Amygdala (tissue), 56 donors: ENCODE measurements at regions not wholly inside any gene's neighbourhood (a gene's known extent, or its start where the extent isn't known, plus 50 kb on each side); places are given as distances from the start of the nearest gene placed in this dataset.
"Not testable (repeated sequence)": the region's sequence is repeated elsewhere in the genome, so short reads cannot be mapped to it uniquely, and the experiment has no call there.

Experiments
- DNase-seq, 56 donors: peaks; one replicate each; lab custom pipeline; 2025; lab: John Stamatoyannopoulos, UW

DNA sequence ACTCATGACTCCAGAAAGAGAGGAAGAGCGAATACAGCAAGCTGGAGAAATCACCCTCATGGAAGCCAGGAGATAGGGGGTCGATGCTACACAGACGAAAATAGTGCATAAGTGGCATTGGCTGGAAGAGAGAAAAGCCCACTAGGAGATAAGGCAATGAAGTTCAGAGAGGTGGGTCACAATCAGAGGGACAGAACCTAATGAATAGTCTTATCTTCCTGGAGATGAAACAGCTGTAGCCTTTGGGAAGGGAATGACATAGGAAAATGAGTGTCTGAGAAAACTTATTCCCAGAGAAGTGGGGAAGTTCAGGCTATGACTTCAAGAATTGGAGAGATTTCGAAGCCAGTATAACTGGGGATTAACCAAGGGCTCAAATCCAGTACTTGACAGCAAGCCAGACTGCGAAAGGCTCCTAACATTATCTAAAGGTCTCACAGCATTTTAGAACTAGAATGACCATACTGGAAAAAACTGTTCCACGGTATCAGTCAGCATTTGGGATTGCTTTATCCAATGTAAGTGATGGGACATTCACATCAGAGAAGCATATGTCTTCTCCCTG, 211.1 kb downstream of the ZNF365 start:
- no peak for DNase-seq

- no peak for DNase-seq
These were observed 212.8 kb downstream of the ZNF365 start for GRCh38 chr10:62587011-62587410.

DNA sequence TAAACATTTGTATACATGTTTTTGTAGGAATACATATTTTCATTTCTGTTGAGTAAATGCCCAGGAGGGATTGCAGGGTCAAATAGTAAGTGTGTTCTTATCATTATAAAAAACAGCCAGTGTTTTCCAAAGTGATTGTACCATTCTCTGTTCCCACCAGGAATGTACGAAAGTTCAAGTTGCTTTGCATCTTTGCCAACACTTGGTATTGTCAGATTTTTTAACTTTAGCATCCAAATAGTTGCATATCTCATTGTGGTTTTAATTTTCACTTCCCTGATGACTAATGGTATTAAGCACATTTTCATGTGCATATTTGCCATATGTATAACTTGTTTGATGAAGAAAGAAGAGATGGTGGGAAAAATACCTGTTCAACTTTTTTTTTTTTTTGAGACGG, 213.9 kb downstream of the ZNF365 start:
- no peak for DNase-seq

GRCh38 chr10:62589689-62590088, 214.8 kb upstream of the ADO start:
- no peak for DNase-seq

GRCh38 chr10:62590306-62590705, 214.2 kb upstream of the ADO start:
- no peak for DNase-seq

DNA sequence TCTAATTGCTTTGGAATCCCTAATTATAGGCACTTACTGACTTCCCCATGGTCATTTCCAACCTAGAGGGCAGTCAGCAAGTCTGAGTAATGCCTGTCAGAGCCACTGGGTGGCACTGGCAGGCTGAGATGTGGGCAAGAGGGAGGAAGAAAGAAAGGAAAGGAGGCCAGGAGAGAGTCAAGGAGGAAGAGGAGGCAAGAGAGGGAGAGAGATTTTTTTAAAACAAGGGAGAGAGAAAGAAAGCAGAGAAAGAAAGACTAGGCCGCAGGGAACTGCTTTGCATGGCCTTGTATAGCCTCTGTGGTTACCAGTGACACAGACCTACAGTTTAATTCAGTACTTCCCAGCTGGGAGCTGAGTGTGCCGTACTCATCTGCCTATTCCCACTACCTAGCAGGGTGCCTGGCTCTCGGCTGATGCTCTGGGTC, 210.4 kb upstream of the ADO start:
- DNase-seq: peak in 35 of 56 donors; percentile 5 to 64 (median 20)

DNA sequence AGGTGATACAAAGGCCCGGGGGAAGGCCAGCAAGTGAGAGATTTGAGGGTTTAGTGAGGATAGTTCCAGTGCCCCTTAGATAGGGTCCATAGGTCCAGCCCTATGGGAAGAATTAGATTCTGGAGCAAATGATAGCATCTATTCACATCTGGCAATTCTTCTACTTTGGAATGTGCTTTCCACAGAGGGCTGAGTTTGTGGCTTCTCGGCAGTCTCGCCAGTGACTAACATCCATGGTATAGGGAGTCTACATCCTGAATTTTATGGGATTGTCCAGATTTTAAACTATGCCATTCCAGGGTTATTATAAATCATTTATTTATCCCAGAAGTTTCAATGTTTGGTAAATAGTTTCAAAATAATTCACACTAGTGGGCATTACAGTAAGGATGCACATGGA, 207.3 kb upstream of the ADO start:
- no peak for DNase-seq

- no peak for DNase-seq
These were observed 205.4 kb upstream of the ADO start for GRCh38 chr10:62599161-62599560.

GRCh38 chr10:62606551-62606950, 198.0 kb upstream of the ADO start:
- DNase-seq: not testable (repeated sequence)

DNA sequence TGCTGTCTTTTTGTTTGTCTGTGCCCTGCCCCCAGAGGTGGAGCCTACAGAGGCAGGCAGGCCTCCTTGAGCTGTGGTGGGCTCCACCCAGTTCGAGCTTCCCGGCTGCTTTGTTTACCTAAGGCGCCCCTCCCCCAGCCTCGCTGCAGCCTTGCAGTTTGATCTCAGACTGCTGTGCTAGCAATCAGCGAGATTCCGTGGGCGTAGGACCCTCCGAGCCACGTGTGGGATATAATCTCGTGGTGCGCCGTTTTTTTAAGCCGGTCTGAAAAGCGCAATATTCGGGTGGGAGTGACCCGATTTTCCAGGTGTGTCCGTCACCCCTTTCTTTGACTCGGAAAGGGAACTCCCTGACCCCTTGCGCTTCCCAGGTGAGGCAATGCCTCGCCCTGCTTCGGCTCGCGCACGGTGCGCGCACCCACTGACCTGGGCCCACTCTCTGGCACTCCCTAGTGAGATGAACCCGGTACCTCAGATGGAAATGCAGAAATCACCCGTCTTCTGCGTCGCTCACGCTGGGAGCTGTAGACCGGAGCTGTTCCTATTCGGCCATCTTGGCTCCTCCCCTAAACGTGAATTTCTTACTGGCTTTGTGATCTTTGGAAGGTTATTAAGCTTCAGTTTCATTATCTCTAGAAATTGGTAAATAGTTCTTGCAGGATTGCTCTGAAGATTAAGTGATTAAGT, 196.2 kb upstream of the ADO start:
- DNase-seq: not testable (repeated sequence)

GRCh38 chr10:62610649-62611229, 193.8 kb upstream of the ADO start:
- peak in 22 of 56 donors; percentile 8 to 53 (median 20) for DNase-seq

GRCh38 chr10:62613424-62613823, 191.1 kb upstream of the ADO start:
- no peak for DNase-seq

GRCh38 chr10:62613859-62614258, 190.7 kb upstream of the ADO start:
- DNase-seq: no peak

DNA sequence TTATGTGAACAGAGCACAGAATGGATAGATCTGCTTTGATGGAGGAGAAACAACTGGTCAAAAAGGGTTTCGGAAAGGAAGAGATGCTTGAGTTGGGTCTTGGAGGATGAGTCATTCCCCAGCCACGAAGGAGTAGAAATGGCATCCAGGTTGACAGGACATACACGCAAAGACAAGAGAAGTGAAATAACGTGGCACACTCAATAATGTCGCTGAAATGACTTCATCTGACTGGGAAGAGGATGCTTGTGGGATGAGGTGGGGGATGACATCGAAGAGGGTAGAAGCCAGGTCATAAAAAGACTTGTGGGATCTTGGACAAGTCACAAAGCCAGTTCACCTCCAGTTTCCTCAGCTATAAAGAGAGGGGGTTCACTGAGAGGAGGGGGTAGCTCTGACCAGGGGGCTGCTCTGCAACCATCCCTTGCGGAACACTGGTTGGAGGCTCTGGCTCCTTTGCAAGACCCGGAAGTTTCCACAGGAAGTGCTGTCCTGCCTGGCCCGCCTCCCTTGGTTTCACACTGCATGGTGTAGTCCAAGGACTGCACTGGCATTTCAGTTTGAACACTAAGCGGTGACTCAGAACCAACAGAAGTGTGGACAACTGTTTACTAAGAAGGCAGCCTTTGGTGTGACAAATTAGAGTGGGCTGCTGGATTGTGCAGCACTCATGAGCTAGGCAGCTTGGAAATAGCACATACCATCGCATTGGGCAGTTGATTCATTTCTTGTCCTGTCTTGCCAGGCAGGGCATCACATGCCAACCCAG, 189.9 kb upstream of the ADO start:
- peak in 6 of 56 donors; percentile 12 to 59 (median 24) for DNase-seq

DNA sequence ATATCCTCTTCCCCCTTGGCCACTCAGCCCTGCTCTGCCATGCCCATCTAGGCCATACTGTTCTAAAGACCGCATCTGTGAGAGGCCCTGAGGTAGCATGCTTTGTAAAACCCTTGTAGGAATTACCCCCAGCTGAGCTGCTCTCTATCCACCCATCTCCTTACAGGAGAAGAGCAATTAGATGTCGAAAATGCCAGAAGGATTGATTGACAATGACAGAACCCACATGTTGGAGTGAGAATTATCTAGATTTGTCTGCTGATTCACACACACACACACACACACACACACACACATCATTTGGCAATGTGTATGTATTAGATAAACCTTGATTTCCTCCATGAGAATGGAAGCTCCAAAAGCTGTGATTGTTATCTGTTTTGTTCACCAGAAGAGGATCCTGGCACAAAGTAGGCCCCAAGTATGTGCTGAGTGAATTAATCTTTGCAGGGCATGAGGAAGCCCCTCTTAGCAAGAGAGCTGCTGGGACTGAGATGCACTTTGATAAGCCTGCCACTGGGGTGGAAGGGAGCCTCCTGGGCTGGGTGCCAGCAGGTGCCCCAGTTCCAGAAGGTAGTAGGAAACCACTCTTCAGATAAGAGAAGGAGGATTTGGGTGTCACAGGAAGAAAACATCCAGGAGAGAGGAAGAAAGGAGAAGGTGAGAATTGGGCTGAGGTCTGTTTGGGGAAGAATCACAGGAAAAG, 187.5 kb upstream of the ADO start:
- no peak for DNase-seq

DNA sequence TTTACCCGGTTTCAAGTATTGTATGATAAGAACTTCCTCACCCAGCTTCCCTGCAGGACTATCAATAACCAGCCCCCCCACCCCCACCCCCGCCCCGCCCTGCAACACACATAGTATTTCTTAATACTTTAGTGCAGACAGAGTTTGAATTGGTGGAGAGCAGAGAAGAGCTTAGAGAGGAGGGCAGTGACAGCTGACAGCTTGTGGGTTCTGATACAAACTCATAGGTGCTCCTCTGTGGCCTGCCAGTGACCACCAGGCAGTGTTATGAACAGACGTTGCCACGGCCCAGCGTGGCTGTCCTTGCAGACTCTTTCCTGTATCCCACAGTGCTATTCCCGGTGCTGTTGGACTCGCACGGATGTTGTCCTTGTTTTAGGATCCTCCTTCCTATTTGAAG, 186.9 kb upstream of the ADO start:
- DNase-seq: no peak

DNA sequence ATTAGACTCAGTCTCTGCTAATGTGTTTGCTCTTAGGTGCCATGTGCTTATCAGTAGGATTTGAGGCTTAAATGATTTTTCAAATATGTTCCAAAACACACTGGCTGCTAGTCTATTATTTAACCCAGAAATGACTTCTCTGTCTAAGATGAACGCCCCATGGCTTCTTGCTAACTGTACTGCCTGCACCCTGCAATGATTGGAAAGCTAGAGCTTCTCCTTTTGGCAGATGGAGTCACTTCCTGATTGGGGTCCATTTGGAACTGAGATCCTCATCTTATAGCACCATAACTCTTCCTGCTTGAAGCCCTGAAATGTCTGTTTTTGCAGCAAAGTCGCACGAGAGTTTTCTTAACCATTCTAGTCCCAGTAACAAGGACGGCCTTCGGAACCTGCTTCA, 186.5 kb upstream of the ADO start:
- DNase-seq: peak in 1 of 56 donors; percentile 11

- no peak for DNase-seq
These were observed 185.7 kb upstream of the ADO start for GRCh38 chr10:62618576-62619412.

DNA sequence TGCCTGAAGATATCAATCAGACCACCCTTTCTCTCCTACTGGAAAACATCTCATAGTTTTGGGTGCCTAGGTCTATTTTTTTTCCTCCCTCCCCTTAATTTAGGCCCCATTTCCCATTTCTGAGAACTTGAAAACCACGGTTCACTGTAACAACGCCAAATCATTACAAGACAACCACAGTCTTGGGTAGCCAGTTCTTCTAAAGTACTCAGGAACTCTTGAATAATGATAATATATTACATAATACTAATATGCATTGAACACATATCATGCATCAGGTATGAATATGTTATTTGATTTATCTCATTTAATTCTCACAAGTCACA, 185.1 kb upstream of the ADO start:
- no peak for DNase-seq

- peak in 1 of 56 donors; percentile 24 for DNase-seq
These were observed 184.0 kb upstream of the ADO start for GRCh38 chr10:62620491-62620890.
